ENCODE measurements at regions not wholly inside any gene's neighbourhood (a gene's known extent, or its start where the extent isn't known, plus 50 kb on each side); places are given as distances from the start of the nearest gene placed in this dataset.
"Not testable (repeated sequence)": the region's sequence is repeated elsewhere in the genome, so short reads cannot be mapped to it uniquely, and the experiment has no call there.

DNA sequence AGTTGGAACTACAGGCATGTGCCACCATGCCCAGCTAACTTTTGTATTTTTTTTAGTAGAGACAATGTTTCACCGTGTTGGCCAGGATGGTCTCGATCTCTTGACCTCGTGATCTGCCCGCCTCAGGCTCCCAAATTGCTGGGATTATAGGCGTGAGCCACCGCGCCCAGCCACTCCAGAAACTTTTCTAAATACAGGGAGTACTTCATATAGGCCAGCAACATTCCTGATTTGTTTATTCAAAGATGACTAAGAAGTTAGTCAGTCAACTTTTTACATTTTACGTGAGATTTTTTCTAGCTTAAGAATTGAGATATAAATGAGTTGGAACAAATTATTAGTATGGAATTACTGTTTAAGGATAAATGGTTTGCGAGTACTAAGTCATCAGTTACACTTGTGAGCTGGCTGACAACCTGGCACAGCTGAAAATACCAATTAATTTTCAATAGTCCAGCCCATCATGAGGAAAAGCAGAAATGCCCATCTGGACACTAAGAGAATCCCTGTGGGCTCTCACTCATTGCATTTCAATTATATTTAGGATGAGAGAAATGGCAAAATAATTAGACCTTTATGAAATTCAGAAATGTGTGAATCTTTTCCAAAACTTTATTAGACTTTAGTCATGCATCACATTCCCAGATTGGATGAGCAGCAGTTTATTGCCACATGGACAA, 430.8 kb upstream of the SPATA31A3 start:
- DNase-seq (ENCODE audit: low read depth), result not testable (repeated sequence)

DNA sequence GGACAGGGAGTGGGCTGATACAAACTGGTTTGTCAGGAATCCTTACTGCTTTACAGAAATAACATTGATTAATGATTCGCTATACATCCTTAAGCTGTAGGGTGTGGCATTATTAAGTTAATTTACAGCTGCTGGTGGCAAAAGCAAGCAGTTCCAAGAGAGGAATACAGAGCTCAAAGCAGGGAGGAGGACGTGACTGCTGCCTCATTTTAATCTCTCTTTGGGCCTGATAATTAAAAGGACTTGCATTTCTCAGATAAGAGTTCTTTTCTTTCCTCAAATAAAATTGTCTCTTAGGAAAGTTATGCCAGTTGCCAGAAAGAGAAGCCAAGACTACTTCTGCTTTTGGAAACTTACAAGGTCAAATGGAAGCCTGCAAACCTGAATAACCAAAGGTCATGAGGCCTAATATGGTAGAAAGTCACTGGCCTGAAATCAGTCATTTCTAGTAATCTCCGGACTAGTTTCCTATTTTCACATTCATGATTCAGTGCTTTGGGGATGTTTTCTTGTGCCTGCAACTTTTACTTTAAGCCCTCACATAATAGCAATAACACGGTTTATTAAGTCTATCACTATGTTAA, 426.2 kb upstream of the SPATA31A3 start:
- DNase-seq (ENCODE audit: low read depth), result not testable (repeated sequence)

DNA sequence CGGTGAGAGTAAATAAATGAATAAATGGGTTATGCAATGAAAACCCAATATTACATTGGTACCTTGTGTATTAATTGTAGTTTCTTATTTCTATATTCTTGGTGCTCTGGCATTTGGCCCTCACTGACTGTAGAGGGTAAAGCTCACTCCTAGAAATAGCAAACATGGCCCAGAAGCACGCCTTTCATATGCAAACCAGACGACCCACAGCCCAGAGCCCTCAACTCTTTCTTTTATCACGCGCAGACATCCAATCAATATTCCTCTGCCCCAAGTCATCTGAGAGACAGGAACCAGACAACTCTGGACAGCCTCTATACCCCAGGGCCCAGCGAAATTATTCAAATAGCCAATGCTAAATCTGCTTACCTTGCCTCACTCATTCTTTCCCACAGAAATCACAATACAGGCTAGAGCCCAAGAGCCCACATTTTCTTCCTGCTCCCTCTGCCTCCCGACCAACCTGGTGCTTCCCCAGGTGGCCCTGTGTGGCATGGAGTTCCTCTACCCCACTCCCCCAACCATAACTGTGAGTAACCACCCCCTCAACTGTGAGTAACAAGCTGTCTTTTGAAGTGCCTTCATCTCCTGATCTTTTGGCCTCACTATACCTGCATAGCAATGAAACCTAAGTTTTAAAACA, 425.1 kb upstream of the SPATA31A3 start:
- not testable (repeated sequence) for DNase-seq (ENCODE audit: low read depth)

GRCh38 chr9:67416639-67417038, 424.3 kb upstream of the SPATA31A3 start:
- DNase-seq (ENCODE audit: low read depth), result not testable (repeated sequence)

GRCh38 chr9:67410606-67411220, 418.4 kb upstream of the SPATA31A3 start:
- not testable (repeated sequence) for DNase-seq (ENCODE audit: low read depth)

DNA sequence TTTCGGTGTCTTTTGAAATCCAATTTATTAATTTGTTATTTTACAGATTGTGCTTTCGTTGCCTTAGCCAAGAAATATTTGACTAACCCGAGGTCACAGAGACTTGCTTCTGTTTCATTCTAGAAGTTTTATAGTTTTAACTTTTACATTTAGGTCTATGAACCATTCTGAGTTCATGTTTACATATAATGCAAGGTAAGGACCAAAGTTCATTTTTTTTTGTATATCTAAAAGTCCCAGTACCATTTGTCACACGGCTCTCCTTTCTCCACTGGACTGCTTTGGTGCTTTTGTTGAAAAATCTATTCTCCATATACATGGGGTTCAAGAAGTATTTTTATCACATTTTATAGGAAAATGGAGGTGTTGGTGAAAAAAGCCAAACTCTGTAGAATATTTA, 411.4 kb upstream of the SPATA31A3 start:
- not testable (repeated sequence) for DNase-seq (ENCODE audit: low read depth)

DNA sequence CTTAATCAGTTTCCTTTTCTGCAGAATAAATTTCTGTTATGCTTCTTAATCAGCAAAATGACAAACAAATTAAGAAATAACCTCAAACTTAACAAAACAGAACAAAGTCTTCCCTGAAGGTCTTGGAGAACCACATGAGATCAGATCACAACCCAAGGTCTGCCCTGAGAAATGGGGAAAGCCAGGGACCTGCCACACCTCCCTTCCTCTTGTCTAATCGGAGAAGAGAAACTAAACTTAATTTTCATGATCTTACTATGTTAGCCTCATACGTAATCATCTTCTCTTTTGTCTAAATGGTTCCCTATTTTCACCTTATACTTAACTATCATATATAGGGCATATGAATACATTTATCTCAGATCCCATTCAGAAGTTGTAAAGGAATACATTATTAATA, 405.4 kb upstream of the SPATA31A3 start:
- DNase-seq (ENCODE audit: low read depth), result not testable (repeated sequence)

GRCh38 chr9:67394782-67395181, 402.4 kb upstream of the SPATA31A3 start:
- DNase-seq (ENCODE audit: low read depth), result not testable (repeated sequence)

DNA sequence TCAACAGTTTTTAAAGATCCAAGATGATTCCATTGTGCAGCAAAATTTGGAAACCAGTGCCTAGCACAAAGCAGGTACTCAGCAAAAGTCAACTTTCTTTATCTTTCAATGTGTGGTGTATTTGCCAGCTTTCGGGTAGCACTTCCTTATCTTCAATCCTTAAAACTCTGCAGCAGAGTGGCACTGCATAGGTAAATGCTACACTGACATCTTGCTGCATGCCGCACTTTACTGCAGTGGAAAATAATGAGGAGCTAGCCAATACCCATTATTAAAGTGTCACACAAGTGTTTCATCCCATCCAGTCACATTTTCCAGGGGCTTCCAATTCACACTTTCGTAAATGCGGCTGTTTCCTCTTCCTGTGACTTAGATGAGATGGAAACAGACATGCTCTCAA, 401.7 kb upstream of the SPATA31A3 start:
- not testable (repeated sequence) for DNase-seq (ENCODE audit: low read depth)

DNA sequence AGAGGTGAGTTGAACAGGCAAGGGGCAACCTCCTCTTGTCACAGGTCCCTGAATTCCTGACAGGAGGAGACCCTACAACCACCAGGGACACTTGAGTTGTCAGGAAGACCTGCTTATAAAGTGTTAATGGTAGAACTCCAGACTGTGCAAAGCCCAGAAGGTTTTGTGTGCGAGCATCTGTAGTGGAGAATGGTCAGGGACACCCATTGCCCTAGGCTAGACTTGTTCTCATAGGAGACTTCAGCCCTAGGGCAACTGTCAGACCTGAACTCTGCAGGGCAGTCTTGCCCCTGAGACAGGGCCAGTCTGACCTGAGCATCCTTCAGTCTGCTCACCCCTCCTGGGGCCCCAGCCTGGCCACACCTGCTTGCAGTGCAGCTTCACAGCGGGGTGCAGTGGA, 377.3 kb upstream of the SPATA31A3 start:
- not testable (repeated sequence) for DNase-seq (ENCODE audit: low read depth)

DNA sequence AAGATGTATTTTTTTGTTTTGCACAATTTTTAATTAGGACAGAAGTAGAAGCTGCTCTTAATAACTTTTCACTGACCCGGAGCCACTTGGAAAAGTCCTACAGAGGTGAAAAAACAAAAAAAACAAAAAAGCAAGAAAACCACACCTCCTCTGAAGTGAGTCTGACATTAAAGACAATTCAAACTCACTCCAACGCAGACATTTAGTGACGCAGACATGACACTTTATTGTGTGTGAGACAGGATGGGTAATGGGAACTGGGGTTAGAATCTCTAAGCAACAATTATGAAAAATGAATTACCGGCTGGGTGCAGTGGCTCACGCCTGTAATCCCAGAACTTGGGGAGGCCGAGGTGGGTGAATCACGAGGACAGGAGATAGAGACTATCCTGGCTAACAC, 370.0 kb upstream of the SPATA31A3 start:
- not testable (repeated sequence) for DNase-seq (ENCODE audit: low read depth)

DNA sequence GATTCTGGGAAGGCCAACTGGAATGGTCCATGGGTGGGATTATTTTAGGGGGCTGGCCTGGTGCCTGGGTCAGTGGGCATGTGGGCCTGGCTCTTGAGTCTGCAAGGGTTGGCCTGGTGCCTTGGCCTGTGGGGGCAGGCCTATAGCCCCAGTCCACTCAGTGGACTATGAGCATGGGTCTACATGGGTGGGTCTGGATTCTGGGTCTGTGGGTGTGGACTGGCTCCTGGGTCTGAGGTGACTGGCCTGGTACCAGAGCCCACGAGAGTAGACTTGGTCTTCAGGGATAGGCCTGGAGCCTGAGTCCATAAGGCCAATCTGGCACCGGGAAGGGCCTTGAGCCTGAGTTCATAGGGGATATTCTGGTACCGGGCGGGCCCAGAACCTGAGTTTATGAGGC, 361.6 kb upstream of the SPATA31A3 start:
- not testable (repeated sequence) for DNase-seq (ENCODE audit: low read depth)

GRCh38 chr9:67349424-67349759, 357.0 kb upstream of the SPATA31A3 start:
- not testable (repeated sequence) for DNase-seq (ENCODE audit: low read depth)

GRCh38 chr9:67348562-67349423, 356.4 kb upstream of the SPATA31A3 start:
- not testable (repeated sequence) for DNase-seq (ENCODE audit: low read depth)

DNA sequence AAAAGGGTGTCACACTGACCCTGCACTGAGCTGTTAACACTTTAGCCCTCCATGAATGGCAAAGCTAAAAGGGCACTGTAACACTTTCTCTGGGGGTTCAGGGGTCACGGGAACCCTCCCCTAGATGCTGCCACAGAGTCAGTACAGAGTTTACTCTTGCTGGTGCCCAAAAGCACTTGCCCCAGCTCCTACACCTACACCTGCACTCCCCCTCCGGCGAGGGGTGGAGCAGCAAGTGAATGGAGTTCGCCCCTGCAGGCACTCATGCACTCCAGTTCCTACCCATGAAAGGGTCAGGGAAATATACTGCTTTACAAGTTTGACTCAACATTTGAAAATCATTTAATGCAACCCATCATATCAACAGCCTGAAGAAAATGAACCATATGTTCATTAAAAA, 355.7 kb upstream of the SPATA31A3 start:
- not testable (repeated sequence) for DNase-seq (ENCODE audit: low read depth)

- DNase-seq (ENCODE audit: low read depth), result not testable (repeated sequence)
Observed at GRCh38 chr9:67339216-67339615, 346.9 kb upstream of the SPATA31A3 start.

DNA sequence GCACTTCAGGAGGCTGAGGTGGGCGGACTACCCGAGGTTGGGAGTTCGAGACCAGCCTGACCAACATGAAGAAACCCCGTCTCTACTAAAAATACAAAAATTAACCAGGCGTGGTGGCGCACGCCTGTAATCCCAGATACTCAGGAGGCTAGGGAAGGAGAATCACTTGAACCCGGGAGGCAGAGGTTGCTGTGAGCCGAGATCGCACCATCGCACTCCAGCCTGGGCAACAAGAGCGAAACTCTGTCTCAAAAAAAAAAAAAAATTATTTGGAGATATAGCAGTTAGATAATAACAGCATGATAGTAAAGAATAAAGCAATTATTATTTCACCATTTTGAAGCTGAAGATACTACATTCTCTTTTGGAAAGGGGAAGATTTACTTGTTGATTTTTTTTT, 345.9 kb upstream of the SPATA31A3 start:
- DNase-seq (ENCODE audit: low read depth), result not testable (repeated sequence)

DNA sequence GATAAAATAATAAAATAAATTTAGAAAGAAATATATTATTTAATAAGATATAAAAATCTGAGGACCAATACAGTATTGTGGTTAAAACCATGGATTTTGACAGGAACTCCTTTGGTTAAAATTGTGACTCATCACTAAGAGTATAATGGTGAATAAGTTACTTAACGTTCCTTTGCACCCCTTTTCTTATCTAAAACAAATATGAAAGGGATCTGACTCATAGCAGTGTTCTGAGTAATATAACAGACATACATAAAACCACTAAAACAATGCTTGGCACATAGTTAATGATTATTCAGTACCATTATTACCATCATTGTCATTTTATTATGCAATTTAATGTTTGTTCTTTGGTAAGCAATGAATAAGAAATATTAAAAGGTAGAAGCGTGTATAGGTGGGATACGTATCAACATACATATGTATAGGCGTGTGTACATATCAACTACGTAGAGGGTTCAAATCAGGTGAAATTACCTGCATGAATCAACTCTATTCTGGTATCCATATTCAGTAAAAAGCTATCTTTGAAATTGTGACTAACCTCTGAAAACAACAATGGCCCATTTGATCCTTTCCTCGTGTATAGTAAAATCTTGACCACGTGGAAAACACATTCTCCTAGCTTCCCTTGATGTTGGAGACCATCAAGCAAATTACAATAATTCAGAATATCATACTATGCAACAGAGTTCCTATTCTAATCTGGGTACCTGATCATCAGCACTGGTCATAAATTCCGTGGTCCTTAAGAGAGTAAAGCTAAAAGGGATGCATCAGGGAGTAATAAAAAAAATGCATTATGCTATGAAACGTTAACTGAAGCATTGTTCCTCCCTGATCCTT, 342.6 kb upstream of the SPATA31A3 start:
- DNase-seq (ENCODE audit: low read depth), result not testable (repeated sequence)

DNA sequence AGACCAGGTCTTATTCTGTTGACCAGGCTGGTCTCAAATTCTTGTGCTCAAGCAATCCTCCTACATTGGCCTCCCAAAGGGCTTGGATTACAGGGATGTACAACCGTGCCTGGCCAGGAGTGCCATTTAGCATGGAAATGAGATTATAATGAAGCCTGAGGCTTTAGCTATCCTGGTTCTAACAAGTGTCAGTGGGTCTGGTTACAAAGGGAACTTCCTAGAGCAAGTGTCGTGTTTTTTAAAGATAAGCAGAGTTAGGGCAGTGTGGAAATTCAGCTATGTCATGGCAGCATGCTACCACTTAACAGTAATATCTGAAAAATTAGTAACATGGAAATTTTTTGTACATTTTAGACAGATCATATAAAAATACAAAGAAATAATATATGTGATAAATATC, 339.3 kb upstream of the SPATA31A3 start:
- not testable (repeated sequence) for DNase-seq (ENCODE audit: low read depth)

DNA sequence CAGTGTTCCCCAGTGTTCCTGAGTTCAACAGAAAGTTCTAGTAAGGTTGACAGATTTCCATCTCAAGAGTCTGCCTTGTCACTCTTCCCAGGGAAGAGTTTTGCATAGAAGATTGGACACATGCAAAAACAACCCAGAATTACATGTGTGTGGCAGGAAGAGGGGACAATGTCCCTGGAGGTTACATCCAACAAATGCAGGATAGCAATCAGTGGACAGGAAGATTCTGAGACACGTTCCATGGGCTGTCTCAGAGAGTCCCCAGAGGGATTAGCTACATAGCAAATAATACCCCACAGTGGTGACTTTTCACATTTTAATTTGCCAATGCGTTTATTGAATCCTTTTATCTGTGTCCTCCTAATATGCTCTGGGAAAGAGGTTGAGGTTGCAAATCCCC, 321.1 kb upstream of the SPATA31A3 start:
- DNase-seq (ENCODE audit: low read depth), result not testable (repeated sequence)

GRCh38 chr9:67312504-67312903, 320.2 kb upstream of the SPATA31A3 start:
- not testable (repeated sequence) for DNase-seq (ENCODE audit: low read depth)
